ENCODE measurements at regions not wholly inside any gene's neighbourhood (a gene's known extent, or its start where the extent isn't known, plus 50 kb on each side); places are given as distances from the start of the nearest gene placed in this dataset.

DNA sequence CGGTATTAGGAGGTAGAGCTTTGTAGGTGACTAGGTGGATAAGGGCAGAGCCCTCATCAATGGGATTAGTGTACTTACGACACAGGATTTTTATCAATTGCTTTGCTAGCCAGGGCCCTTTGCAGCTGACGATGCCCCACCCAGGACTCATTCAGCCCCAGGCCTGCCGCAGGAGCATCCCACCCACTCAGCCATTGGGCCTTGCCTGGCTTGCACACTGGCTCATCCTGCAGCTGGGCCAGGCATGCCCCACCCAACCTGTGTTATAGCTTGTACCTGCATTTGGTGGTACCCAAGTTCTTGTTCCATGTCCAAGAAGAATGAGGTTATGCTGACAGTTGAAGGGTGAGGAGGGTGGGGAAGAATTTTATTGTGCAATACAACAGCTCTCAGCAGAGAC lies 317.5 kb downstream of the PPARGC1A start:
- in situ Hi-C loops (cut with HindIII; ENCODE audit: low pct_ligation_motif_present, low pct_unique_long_range_greater_than_20kb, low sequenced_read_pairs), result no loop called here
- DNase-seq, result no peak

DNA sequence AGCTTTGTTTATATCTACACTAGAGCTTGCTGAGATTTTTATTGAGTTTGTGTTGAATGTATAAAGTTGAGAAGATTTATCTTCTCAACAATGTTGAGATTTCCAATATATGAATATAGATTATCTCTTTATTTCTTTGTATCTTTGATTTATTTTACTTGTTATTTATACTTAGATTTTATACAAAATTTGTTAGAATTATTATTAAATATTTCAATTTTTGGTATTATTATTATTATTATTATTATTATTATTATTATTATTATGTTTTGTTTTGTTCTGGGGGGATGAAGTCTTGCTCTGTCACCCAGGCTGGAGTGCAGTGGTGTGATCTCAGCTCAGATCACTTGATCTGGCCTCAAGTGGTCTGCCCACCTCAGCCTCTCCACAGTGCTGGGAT lies 322.5 kb downstream of the PPARGC1A start:
- in situ Hi-C loops (cut with HindIII; ENCODE audit: low pct_ligation_motif_present, low pct_unique_long_range_greater_than_20kb, low sequenced_read_pairs), result no loop called here
- no peak for DNase-seq

- no peak for DNase-seq
- in situ Hi-C loops (cut with HindIII; ENCODE audit: low pct_ligation_motif_present, low pct_unique_long_range_greater_than_20kb, low sequenced_read_pairs), result no loop called here
Observed at GRCh38 chr4:23560748-23561147, 329.1 kb downstream of the PPARGC1A start.

DNA sequence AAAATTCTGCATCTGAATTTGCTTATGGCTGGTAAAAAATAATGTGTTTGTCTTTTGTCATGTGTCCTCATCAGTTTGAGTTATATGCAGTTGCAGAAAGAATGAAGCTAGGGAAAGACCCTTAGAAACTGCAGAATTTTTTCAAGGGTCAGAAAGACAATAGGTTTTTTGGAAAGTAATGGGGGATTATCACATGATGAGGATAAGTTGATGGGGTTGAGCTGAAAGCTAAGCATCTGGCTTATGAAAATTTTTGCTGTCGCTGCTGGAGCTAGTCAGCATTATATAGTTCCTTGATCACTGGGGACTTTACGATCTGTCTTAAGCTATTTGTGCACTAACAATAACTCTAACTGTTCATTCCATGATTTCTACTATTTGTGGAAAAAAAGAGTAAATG lies 331.7 kb downstream of the PPARGC1A start:
- in situ Hi-C loops (cut with HindIII; ENCODE audit: low pct_ligation_motif_present, low pct_unique_long_range_greater_than_20kb, low sequenced_read_pairs), result no loop called here
- no peak for DNase-seq

GRCh38 chr4:23547601-23548000 lies 342.2 kb downstream of the PPARGC1A start:
- in situ Hi-C loops (cut with HindIII; ENCODE audit: low pct_ligation_motif_present, low pct_unique_long_range_greater_than_20kb, low sequenced_read_pairs), result no loop called here
- no peak for DNase-seq

DNA sequence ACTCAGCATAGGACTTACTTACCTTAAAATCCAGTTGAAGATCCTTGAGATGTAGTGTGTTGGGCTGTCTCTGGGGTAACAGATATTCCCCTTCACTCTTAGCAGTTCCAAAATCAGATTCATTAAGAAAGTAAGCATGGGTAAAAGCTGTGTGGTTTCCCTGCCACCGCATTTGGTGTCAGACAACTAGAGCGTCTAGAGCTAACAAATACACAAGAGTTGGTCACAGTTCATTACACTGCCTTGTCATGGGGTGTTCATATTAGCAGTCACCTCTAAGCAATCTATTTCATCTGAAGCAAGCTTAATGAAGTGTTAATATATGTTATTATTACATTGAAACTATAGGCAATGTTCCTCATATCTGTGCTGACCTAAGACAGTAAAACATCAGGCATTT lies 342.8 kb downstream of the PPARGC1A start:
- DNase-seq, result no peak
- in situ Hi-C loops (cut with HindIII; ENCODE audit: low pct_ligation_motif_present, low pct_unique_long_range_greater_than_20kb, low sequenced_read_pairs), result no loop called here

- DNase-seq, result no peak
- in situ Hi-C loops (cut with HindIII; ENCODE audit: low pct_ligation_motif_present, low pct_unique_long_range_greater_than_20kb, low sequenced_read_pairs), result no loop called here
Observed at GRCh38 chr4:23539969-23540569, 349.8 kb downstream of the PPARGC1A start.

- DNase-seq, result no peak
- in situ Hi-C loops (cut with HindIII; ENCODE audit: low pct_ligation_motif_present, low pct_unique_long_range_greater_than_20kb, low sequenced_read_pairs), result no loop called here
Observed at GRCh38 chr4:23533859-23534258, 356.0 kb downstream of the PPARGC1A start.

- DNase-seq, result peak; percentile 0
- in situ Hi-C loops (cut with HindIII; ENCODE audit: low pct_ligation_motif_present, low pct_unique_long_range_greater_than_20kb, low sequenced_read_pairs), result no loop called here
Observed at GRCh38 chr4:23516716-23517115, 373.1 kb downstream of the PPARGC1A start.

- in situ Hi-C loops (cut with HindIII; ENCODE audit: low pct_ligation_motif_present, low pct_unique_long_range_greater_than_20kb, low sequenced_read_pairs), result no loop called here
- DNase-seq, result no peak
Observed at GRCh38 chr4:23504083-23504482, 385.8 kb downstream of the PPARGC1A start.

DNA sequence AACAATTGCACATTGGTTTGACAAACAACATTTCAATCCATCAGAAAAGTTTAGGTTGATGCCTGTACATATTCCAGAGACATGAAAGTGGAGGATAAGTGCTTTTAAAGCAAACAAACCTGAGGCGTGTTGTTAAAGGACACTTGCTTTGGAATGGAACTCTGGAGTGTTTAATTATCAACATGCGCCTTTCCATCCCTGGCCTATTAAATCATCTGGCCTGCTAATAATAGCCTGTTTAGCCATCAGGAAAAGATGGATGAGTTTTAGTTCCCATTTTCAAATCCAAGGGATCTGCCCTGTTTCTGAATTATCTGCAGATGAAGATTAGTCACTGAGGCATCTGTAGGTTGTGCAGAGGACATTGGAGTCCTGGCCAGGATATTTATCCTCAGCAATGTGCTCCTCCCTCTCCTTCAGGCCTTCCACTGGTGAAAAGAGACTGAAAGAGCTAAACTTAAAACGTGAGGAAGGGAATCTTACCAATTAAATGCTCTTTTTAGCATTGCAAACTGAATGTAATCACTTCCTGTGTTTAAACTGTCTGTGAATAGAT lies 388.9 kb downstream of the PPARGC1A start:
- in situ Hi-C loops (cut with HindIII; ENCODE audit: low pct_ligation_motif_present, low pct_unique_long_range_greater_than_20kb, low sequenced_read_pairs), result no loop called here

GRCh38 chr4:23485801-23486200 lies 404.0 kb downstream of the PPARGC1A start:
- no peak for DNase-seq
- in situ Hi-C loops (cut with HindIII; ENCODE audit: low pct_ligation_motif_present, low pct_unique_long_range_greater_than_20kb, low sequenced_read_pairs), result no loop called here

More for the DNA sequence above, 388.9 kb downstream of the PPARGC1A start:
- DNase-seq, result no peak

GRCh38 chr4:23484689-23485088 lies 405.2 kb downstream of the PPARGC1A start:
- in situ Hi-C loops (cut with HindIII; ENCODE audit: low pct_ligation_motif_present, low pct_unique_long_range_greater_than_20kb, low sequenced_read_pairs), result no loop called here

DNA sequence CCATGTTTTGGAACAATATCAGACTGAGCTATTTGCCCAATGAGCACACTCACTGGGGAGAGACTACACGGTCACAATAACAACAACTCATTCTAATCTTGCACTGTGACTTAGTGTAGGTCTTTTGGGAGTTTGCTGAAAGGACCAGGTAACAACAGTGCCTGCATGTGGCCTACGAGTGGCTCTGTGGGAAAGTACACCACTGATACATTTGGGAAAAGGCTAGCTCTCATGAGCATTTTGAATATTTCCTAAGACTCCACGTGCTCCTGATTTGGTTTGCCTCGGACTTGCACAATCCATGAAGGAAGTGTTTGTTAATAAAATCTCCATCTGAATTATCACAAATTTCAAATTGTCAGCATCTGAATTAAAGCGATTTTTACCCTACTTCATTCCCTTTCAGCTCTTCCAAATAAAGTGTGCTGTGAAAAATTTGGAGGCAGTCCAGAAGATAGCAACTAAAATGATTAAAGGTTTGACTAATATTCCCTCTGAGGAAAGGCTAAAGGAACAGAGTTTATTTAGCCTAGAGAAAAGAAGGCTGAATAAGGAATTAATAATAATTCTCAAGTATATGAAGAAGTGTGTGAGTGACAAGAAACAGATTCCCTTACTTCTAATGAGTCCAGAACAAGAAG lies 406.4 kb downstream of the PPARGC1A start:
- DNase-seq, result no peak
- in situ Hi-C loops (cut with HindIII; ENCODE audit: low pct_ligation_motif_present, low pct_unique_long_range_greater_than_20kb, low sequenced_read_pairs), result no loop called here

More at GRCh38 chr4:23484689-23485088, 405.2 kb downstream of the PPARGC1A start:
- DNase-seq, result no peak

- DNase-seq, result no peak
- in situ Hi-C loops (cut with HindIII; ENCODE audit: low pct_ligation_motif_present, low pct_unique_long_range_greater_than_20kb, low sequenced_read_pairs), result no loop called here
Observed at GRCh38 chr4:23481566-23481965, 408.3 kb downstream of the PPARGC1A start.

DNA sequence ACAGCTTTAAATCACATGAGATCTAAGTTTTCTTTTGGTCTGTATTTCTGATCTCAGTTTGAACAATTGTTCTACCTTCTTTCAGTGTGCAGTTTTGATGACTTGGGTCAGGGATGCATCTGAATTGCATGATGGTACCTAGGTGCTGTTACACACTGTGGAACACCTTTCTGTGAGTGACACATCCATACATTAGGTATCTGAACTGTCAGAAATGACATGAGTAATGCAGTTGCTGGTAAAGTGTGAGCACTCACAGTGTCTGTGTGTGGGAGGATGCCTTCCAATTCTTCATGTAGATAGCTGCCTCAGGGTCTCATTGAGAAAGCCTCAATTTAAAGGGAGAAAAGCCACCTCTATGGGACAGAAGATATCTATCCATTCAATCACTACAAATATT lies 411.9 kb downstream of the PPARGC1A start:
- in situ Hi-C loops (cut with HindIII; ENCODE audit: low pct_ligation_motif_present, low pct_unique_long_range_greater_than_20kb, low sequenced_read_pairs), result no loop called here
- DNase-seq, result no peak

DNA sequence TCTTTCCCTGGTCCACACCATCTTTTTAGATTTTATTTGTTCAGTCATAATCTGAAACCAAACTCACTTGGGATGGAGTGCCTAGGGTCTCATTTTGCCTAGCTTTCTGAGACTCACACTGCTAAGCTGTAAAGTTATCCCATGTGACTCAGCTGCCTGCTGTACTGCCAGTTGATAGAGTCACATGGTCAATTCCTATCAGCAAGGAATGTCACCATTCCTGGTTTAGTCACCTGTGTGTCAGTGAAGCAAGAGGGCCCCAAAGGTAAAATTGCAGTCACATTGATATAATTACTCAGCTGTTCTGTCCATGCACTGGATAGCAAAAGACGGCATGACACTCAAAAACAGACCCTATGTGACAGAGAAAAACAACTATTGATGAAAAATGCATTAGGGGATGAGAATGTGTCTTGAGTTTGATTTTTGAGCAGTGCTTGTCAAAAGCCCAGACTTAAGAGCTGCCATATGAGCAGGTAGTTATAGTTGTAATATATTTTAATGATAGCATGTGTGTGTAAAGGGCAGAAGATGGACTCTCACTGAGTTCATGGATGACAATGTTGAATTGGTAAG lies 413.2 kb downstream of the PPARGC1A start:
- in situ Hi-C loops (cut with HindIII; ENCODE audit: low pct_ligation_motif_present, low pct_unique_long_range_greater_than_20kb, low sequenced_read_pairs), result no loop called here
- no peak for DNase-seq

GRCh38 chr4:23463071-23463470 lies 426.8 kb downstream of the PPARGC1A start:
- in situ Hi-C loops (cut with HindIII; ENCODE audit: low pct_ligation_motif_present, low pct_unique_long_range_greater_than_20kb, low sequenced_read_pairs), result no loop called here

DNA sequence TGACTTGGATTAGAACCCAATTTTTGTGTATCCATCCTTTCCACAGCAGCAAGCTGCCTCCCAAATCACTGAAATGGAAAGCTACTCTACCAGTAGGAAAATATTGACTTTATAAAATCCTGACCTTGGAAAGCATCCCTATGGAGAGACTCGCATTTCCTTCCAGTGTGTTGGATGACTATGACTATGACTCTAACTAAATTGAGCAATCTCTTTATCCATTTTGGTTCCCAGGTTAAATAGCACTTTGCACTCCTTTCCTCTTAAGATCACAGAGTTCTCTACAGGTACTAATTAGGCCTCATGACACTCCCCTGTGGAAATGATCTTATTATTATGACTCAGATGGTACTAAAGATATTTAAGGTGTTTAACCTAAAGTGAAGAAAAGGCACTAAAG lies 431.8 kb downstream of the PPARGC1A start:
- in situ Hi-C loops (cut with HindIII; ENCODE audit: low pct_ligation_motif_present, low pct_unique_long_range_greater_than_20kb, low sequenced_read_pairs), result no loop called here
- DNase-seq, result no peak

More at GRCh38 chr4:23463071-23463470, 426.8 kb downstream of the PPARGC1A start:
- DNase-seq, result no peak

DNA sequence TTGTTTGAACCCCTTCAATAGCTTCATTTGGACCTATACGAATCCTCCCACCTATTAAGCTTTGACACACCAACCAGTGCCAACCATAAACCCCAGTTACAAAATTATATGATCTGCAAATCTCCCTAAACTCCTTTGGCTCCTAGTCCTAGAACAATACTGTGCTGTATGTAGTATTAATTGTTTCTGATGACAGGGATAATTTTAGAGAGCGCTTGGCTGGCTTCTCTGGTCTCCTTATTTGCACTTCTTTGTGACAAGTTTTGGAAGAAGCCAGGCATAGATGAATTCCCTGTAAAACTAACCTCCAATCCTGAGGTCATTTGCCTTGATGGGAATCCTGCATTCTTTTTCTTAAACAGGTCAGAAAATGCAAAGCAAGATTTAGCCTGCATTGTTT lies 433.0 kb downstream of the PPARGC1A start:
- in situ Hi-C loops (cut with HindIII; ENCODE audit: low pct_ligation_motif_present, low pct_unique_long_range_greater_than_20kb, low sequenced_read_pairs), result no loop called here
- DNase-seq, result no peak
